ENCODE measurements at regions not wholly inside any gene's neighbourhood (a gene's known extent, or its start where the extent isn't known, plus 50 kb on each side); places are given as distances from the start of the nearest gene placed in this dataset.

DNA sequence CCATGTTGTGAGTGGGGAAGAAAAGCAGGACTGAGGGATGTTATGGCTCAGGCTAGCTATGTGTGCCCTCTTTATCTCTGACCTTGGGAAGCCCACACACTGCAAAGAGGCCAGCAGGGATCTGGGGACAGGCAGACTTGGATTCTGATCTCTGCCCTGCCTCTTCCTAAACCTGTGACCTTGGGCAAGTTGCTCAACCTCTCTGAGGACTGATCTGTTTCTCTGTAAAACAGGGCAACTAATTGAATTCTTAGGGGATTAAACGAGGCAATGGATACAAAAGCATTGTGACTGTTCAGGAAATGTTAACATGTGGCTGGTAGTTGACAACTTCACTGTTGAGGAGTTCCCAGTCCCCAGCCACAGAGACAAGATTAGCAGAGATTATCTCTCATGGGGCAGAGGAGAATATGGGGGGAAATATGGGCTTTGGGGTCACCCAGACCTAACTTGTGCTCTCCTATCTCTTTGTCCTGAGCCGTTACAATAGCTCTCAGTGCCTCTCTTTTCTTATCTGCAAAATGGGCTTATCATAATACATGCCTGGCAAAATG is 184.7 kb upstream of the GLI2 start:
- DNase-seq (ENCODE audit: low spot score) (peak; percentile 95), FAIRE-seq (peak; percentile 92), ATAC-seq (peak; percentile 44)
- BruUV-seq (replicated peaks) = no TSS peak
- Histone ChIP-seq H4K20me1 (ENCODE audit: insufficient read depth, low read length) (no peaks in the 10 kb centered on the region), H3K79me2 (ENCODE audit: insufficient read depth, low read length) (no peaks in the 10 kb centered on the region), H3K4me2 (ENCODE audit: low read depth, low read length) (peak overlapping the region; percentile 46), H3K27ac (ENCODE audit: extremely low read length, insufficient read depth, low read length) (peak overlapping the region; percentile 70), H3K9me3 (ENCODE audit: low read length) (no peaks in the 10 kb centered on the region), H3K27me3 (ENCODE audit: control insufficient read depth in 1 of 2, insufficient read depth in 2 of 2, low read length in 2 of 2) (no peaks in the 10 kb centered on the region), H2AFZ (ENCODE audit: low read length) (no peak overlapping the region), H3K36me3 (replicated peaks in 1 of 2; ENCODE audit: control insufficient read depth in 1 of 2, insufficient read depth in 2 of 2, low read length in 2 of 2) (no peaks in the 10 kb centered on the region), H3K9ac (ENCODE audit: insufficient read depth, low read depth, low read length) (no peak overlapping the region), H3K4me1 (ENCODE audit: insufficient read depth, low read length) (peaks cover 99% of the 10 kb centered on the region), H3K4me3 (replicated peaks in 1 of 3; ENCODE audit: insufficient read depth in 1 of 3, low read depth in 2 of 3, low read length in 3 of 3) (no peak overlapping the region)
- in situ Hi-C loops (cut with HindIII; ENCODE audit: extremely low pct_ligation_motif_present, low pct_unique_long_range_greater_than_20kb) = loop anchor here (5.0 to 10.0 kb wide), 3 partner anchors 34 to 209 kb away; no protein-coding TSS in a partner anchor
- WGBS (ENCODE audit: low lambda C conversion rate) = 24% methylated on average over 2 of the region's 2 CpGs
- ChIA-PET POLR2A (interaction anchor here (0.6 to 6.3 kb wide), 14 partner anchors 9 to 208 kb away, joined by 3 to 105 read pairs (median 4); no protein-coding TSS in a partner anchor), CTCF (ENCODE audit: low intra/inter-chr PET ratio, low total read pairs) (interaction anchor here (0.9 kb wide), 1 partner anchor 208 kb away, joined by 3 read pairs; no protein-coding TSS in a partner anchor)
- intact Hi-C loops (cut with micrococcal nuclease; ENCODE audit: unreplicated experiment) = loop anchor here (1.0 to 5.0 kb wide), 4 partner anchors 49 to 154 kb away; no protein-coding TSS in a partner anchor
- TF ChIP-seq ZNF333 (CRISPR knock-in tag; IDR thresholded peaks at IDR 0.05; ENCODE audit: borderline replicate concordance) = no peak
- TF ChIP-seq TEAD3 (CRISPR knock-in tag; optimal IDR thresholded peaks at IDR 0.05; ENCODE audit: borderline replicate concordance) = peak; percentile 93
- TF ChIP-seq, protein P1, sequence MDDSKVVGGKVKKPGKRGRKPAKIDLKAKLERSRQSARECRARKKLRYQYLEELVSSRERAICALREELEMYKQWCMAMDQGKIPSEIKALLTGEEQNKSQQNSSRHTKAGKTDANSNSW (CRISPR knock-in tag; IDR thresholded peaks at IDR 0.05; ENCODE audit: borderline replicate concordance) = no peak
- peak; percentile 60; the same call in 1 of the 2 replicates for TF ChIP-seq GATAD1 (CRISPR knock-in tag; IDR thresholded peaks at IDR 0.05)
- no peak for TF ChIP-seq IKZF4 (CRISPR knock-in tag; IDR thresholded peaks at IDR 0.05; ENCODE audit: borderline replicate concordance, low read depth, not compliant biosample characterization)
- TF ChIP-seq NFYB (CRISPR knock-in tag; IDR thresholded peaks at IDR 0.05) = no peak
- no peak for TF ChIP-seq DNMT1 (CRISPR knock-in tag; IDR thresholded peaks at IDR 0.05)
- TF ChIP-seq, protein P2, sequence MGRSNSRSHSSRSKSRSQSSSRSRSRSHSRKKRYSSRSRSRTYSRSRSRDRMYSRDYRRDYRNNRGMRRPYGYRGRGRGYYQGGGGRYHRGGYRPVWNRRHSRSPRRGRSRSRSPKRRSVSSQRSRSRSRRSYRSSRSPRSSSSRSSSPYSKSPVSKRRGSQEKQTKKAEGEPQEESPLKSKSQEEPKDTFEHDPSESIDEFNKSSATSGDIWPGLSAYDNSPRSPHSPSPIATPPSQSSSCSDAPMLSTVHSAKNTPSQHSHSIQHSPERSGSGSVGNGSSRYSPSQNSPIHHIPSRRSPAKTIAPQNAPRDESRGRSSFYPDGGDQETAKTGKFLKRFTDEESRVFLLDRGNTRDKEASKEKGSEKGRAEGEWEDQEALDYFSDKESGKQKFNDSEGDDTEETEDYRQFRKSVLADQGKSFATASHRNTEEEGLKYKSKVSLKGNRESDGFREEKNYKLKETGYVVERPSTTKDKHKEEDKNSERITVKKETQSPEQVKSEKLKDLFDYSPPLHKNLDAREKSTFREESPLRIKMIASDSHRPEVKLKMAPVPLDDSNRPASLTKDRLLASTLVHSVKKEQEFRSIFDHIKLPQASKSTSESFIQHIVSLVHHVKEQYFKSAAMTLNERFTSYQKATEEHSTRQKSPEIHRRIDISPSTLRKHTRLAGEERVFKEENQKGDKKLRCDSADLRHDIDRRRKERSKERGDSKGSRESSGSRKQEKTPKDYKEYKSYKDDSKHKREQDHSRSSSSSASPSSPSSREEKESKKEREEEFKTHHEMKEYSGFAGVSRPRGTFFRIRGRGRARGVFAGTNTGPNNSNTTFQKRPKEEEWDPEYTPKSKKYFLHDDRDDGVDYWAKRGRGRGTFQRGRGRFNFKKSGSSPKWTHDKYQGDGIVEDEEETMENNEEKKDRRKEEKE (IDR thresholded peaks at IDR 0.05) = no peak
- TF ChIP-seq ZNF790 (CRISPR knock-in tag; IDR thresholded peaks at IDR 0.05; ENCODE audit: borderline replicate concordance) = no peak
- TF ChIP-seq ZFP37 (CRISPR knock-in tag; IDR thresholded peaks at IDR 0.05; ENCODE audit: borderline replicate concordance) = peak; percentile 75; the same call in 1 of the 2 replicates
- TF ChIP-seq REPIN1 (CRISPR knock-in tag; IDR thresholded peaks at IDR 0.05; ENCODE audit: borderline replicate concordance, low read depth) = peak; percentile 53; the same call in 1 of the 2 replicates
- TF ChIP-seq ZBTB1 (CRISPR knock-in tag; IDR thresholded peaks at IDR 0.05; ENCODE audit: borderline replicate concordance) = no peak
- TF ChIP-seq, protein P3, sequence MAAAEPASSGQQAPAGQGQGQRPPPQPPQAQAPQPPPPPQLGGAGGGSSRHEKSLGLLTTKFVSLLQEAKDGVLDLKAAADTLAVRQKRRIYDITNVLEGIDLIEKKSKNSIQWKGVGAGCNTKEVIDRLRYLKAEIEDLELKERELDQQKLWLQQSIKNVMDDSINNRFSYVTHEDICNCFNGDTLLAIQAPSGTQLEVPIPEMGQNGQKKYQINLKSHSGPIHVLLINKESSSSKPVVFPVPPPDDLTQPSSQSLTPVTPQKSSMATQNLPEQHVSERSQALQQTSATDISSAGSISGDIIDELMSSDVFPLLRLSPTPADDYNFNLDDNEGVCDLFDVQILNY (CRISPR knock-in tag; conservative IDR thresholded peaks at IDR 0.05) = no peak
- TF ChIP-seq ZSCAN25 (CRISPR knock-in tag; IDR thresholded peaks at IDR 0.05) = 0 out of 2 replicates have a peak, but pooled peaks have one; percentile 36
- no peak for TF ChIP-seq ZNF484 (CRISPR knock-in tag; IDR thresholded peaks at IDR 0.05; ENCODE audit: borderline replicate concordance, low read depth)
- TF ChIP-seq MTA1 (CRISPR knock-in tag; IDR thresholded peaks at IDR 0.05; ENCODE audit: borderline replicate concordance) = peak; percentile 90; the same call in 1 of the 2 replicates
- TF ChIP-seq STAG1 (CRISPR knock-in tag; IDR thresholded peaks at IDR 0.05) = peak; percentile 42
- no peak for TF ChIP-seq ZNF781 (CRISPR knock-in tag; IDR thresholded peaks at IDR 0.05; ENCODE audit: borderline replicate concordance, not compliant biosample characterization)
- no peak for TF ChIP-seq ELF4 (CRISPR knock-in tag; IDR thresholded peaks at IDR 0.05; ENCODE audit: borderline replicate concordance)
